Psoas muscle (tissue), 7 donors: ENCODE measurements at regions not wholly inside any gene's neighbourhood (a gene's known extent, or its start where the extent isn't known, plus 50 kb on each side); places are given as distances from the start of the nearest gene placed in this dataset.

Source experiments
- ATAC-seq, 4 donors: fragments of 200-7000 bp; cut with Tn5 transposase; one replicate each; pipeline ENCODE4 v1.9.1; 2020; ENCODE audit warnings: moderate library complexity in 3 of 4, mild to moderate bottlenecking in 2 of 4
- DNase-seq, 2 donors: peaks; one replicate each; pipeline ENCODE4 v3.0.0-alpha.2; 2020
- H3K27ac ChIP-seq: fragments of 200-600 bp; one replicate; pipeline ENCODE4 v1.8.0; 2022
- H3K27me3 ChIP-seq, 3 donors: fragments of 200-600 bp in 1 of 3; one replicate each; pipeline versions ENCODE4 v1.6.1 to v1.8.0; 2013 to 2022; ENCODE audit warnings: low read length in 2 of 3, mild to moderate bottlenecking in 2 of 3, moderate library complexity in 1 of 3; ENCODE audit not compliant: insufficient read depth in 3 of 3
- H3K36me3 ChIP-seq, 2 donors: fragments of 200-600 bp in 1 of 2; one replicate each; pipeline versions ENCODE4 v1.6.1 to v1.8.0; 2013 to 2022; ENCODE audit warnings: low read depth in 1 of 2, mild to moderate bottlenecking in 1 of 2, moderate library complexity in 1 of 2; ENCODE audit not compliant: insufficient read depth in 1 of 2
- H3K4me1 ChIP-seq: fragments of 200-600 bp; one replicate; pipeline ENCODE4 v1.8.0; 2022
- H3K4me3 ChIP-seq: fragments of 200-600 bp; one replicate; pipeline ENCODE4 v1.8.0; 2022; ENCODE audit warnings: mild to moderate bottlenecking
- H3K9me3 ChIP-seq: fragments of 200-600 bp; one replicate; pipeline ENCODE4 v1.8.0; 2022
- WGBS, 3 donors: extraction: QIAGEN DNeasy Blood & Tissue Kit; methylation state at CpG; one replicate each; pipeline versions ENCODE4 v1.1.6 to v1.1.7; 2013; 5-methylcytosine and 5-hydroxymethylcytosine counted together
- intact Hi-C, 2 donors: fragments of 100-400 bp; cut with DNase I; formaldehyde crosslinking; loops; one replicate each; pipeline versions ENCODE4 v1.11.0 to v1.14.2; 2022
- TF ChIP-seq, protein P1 (sequence below): fragments of 200-600 bp; IDR thresholded peaks from one replicate; pipeline ENCODE4 v1.8.0; 2022; ENCODE audit warnings: antibody characterized with exemption
- donor health status: healthy with polysubstance abuse.
- donor health status: DM: no; HTN: no; CAD: no; lungs with moderate emphysema.
- donor health status: Bipolar disorder and iron deficiency.
- donor health status: healthy.
- donor health status: DM: yes; HTN: yes; CAD: no.
- donor health status: DM: no; HTN: no; CAD: no.
- donor health status: DM: yes; HTN: yes; CAD: no.

DNA sequence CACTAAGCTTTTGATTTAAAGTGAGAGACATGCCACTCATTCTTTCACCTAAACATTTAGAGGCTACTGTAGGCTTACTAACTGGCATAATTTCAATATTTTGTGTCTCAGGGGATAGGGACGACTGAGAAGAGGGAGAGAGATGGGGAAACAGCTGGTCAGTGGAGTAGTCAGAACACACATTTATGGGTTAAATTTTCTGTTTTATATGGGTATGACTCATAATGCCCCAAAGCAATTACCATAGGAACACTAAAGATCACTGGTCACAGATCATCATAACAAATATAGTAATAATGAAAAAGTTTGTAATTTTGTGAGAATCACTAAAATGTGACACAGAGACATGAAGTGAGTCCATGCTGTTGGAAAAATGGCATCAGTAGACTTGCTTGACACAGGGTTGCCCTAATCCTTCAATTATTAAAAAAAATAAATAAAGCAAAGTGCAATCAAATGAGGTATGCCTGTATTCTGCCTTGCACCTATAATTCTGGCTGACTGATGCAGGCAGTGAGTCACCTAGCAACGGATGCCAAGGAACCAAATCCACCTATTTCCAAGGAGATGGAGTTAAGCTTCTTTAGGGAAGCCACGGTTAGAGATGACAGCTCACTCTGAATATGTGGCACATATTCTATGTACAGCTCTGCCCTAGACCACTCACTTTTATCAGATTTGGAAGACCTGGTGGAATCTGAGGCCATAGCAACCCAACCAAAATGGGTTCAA is 166.1 kb downstream of the MARCHF11 start:
- ATAC-seq (no peak), DNase-seq (no peak)
- no peak overlapping the region for H3K4me3 ChIP-seq
- no peaks in the 10 kb centered on the region for H3K27me3 ChIP-seq
- intact Hi-C loops, result no loop called here
- WGBS, 3 donors, result 52 to 61% (median 58%) methylated on average over 3 of the region's 3 CpGs
- H3K27ac ChIP-seq, result no peak overlapping the region
- no peaks in the 10 kb centered on the region for H3K36me3 ChIP-seq
- H3K4me1 ChIP-seq, result no peaks in the 10 kb centered on the region
- H3K9me3 ChIP-seq, result no peaks in the 10 kb centered on the region
- TF ChIP-seq, protein P1, sequence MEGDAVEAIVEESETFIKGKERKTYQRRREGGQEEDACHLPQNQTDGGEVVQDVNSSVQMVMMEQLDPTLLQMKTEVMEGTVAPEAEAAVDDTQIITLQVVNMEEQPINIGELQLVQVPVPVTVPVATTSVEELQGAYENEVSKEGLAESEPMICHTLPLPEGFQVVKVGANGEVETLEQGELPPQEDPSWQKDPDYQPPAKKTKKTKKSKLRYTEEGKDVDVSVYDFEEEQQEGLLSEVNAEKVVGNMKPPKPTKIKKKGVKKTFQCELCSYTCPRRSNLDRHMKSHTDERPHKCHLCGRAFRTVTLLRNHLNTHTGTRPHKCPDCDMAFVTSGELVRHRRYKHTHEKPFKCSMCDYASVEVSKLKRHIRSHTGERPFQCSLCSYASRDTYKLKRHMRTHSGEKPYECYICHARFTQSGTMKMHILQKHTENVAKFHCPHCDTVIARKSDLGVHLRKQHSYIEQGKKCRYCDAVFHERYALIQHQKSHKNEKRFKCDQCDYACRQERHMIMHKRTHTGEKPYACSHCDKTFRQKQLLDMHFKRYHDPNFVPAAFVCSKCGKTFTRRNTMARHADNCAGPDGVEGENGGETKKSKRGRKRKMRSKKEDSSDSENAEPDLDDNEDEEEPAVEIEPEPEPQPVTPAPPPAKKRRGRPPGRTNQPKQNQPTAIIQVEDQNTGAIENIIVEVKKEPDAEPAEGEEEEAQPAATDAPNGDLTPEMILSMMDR, result no peak

DNA sequence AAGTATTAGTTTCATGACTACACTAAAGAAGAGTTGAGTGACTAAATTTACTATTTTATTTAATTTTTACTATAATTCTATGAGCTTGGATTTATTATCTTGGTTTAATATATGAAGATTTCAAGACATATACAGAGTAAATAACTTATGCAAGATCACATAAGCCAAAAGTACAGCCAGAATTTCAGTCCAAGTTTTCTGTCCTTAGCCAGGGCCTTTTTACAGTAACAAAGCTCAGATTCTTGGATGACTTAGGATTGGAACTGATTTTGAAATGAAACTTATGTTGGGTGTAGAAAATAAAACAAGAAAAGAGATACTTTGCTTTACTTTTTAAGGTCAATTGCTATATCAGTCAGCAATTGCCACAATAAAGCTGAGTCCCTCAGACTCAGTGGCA is 170.3 kb downstream of the MARCHF11 start:
- H3K4me3 ChIP-seq, result no peak overlapping the region
- H3K27ac ChIP-seq, result no peak overlapping the region
- H3K4me1 ChIP-seq, result no peaks in the 10 kb centered on the region
- DNase-seq (no peak), ATAC-seq (no peak)
- TF ChIP-seq, protein P1, result no peak
- H3K9me3 ChIP-seq, result no peaks in the 10 kb centered on the region
- no peaks in the 10 kb centered on the region for H3K27me3 ChIP-seq
- H3K36me3 ChIP-seq, result no peaks in the 10 kb centered on the region
- intact Hi-C loops, result no loop called here

DNA sequence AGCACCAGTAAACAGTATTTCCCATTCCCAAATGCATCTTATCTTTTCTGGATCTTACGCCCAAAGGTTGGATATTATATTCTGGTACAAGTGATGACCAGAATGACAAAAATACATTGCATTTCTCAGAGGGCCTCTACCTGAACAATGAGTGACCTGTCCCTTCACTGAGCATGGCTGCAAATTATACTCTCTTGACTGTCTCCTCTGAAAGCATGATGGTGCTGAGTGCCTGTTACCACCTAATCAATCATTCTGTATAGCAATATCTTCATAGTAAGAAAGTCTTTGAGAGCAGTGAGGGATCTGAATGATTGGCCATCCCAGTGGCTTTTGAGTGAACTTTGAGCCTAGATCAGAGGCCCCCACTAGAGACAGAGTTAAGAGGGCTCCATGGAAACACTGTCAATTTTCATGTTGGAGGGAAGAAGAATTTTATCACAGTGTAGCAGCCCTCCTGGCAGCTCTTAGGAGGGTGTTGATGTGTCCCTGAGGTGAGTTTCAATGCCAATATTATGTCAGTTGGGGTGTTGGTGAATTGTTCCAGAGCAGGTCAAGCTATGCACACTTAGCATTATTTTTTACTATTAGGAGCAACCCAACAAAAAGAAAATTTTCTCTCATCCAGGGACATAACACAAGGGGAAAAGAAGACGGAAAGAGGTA is 171.7 kb downstream of the MARCHF11 start:
- no peak overlapping the region for H3K27ac ChIP-seq
- no peaks in the 10 kb centered on the region for H3K36me3 ChIP-seq
- H3K4me1 ChIP-seq, result no peaks in the 10 kb centered on the region
- H3K27me3 ChIP-seq, result no peaks in the 10 kb centered on the region
- DNase-seq, result no peak
- ATAC-seq, result no peak
- H3K4me3 ChIP-seq, result no peak overlapping the region
- 93 to 94% (median 94%) methylated on average over 2 of the region's 2 CpGs for WGBS, 3 donors
- no peaks in the 10 kb centered on the region for H3K9me3 ChIP-seq
- TF ChIP-seq, protein P1, result no peak
- intact Hi-C loops, result no loop called here

DNA sequence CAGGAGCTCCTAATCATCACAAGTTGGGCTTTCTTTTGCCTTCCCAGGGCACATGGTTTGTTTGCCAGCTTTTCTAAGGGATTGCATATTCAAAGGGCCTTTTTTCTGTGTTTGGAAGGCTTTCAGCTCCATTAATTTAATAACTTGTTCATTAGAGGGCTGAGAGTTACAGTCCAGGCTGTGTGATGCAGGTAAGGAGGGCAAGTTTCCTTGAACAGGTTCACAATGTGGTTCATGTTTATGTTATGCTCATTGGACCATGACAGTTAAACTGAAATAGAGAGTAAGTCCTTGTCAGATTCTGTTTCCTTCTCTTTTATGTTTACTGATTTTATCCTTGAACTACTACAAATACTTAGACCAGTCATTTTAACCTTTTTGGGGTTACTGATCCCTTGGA is 174.4 kb downstream of the MARCHF11 start:
- no peak overlapping the region for H3K4me3 ChIP-seq
- TF ChIP-seq, protein P1, result no peak
- no peaks in the 10 kb centered on the region for H3K9me3 ChIP-seq
- DNase-seq (no peak), ATAC-seq (no peak)
- intact Hi-C loops, result no loop called here
- H3K27ac ChIP-seq, result no peak overlapping the region
- no peaks in the 10 kb centered on the region for H3K36me3 ChIP-seq
- no peaks in the 10 kb centered on the region for H3K4me1 ChIP-seq
- no peaks in the 10 kb centered on the region for H3K27me3 ChIP-seq

DNA sequence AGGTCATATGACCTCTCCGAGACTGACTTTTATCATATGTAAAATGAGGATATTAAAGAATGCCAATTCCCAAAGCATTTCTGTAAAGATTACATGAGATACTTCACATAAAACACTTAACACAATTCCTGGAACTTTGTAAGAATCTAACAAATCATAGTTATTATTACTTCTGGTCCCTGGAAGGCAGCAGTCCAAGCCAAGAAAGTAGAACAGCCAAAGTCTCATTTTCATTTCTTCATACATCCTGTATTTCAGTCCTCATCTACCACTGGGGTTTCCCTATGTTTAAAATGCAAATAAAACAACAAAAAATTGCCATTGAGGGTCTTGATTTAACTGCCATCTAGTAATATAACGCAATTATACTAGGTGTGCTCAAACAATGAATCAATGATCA is 179.5 kb downstream of the MARCHF11 start:
- ATAC-seq, result no peak

More for the DNA sequence above, 179.5 kb downstream of the MARCHF11 start:
- TF ChIP-seq, protein P1, result no peak
- 74 to 83% (median 77%) methylated on average over 2 of the region's 2 CpGs for WGBS, 3 donors
- Histone ChIP-seq H3K27ac (no peak overlapping the region), H3K4me3 (no peak overlapping the region), H3K27me3 (no peaks in the 10 kb centered on the region), H3K4me1 (no peaks in the 10 kb centered on the region), H3K36me3 (no peaks in the 10 kb centered on the region), H3K9me3 (no peaks in the 10 kb centered on the region)
- no peak for DNase-seq
- intact Hi-C loops, result no loop called here
